ENCODE measurements at regions not wholly inside any gene's neighbourhood (a gene's known extent, or its start where the extent isn't known, plus 50 kb on each side); places are given as distances from the start of the nearest gene placed in this dataset.

DNA sequence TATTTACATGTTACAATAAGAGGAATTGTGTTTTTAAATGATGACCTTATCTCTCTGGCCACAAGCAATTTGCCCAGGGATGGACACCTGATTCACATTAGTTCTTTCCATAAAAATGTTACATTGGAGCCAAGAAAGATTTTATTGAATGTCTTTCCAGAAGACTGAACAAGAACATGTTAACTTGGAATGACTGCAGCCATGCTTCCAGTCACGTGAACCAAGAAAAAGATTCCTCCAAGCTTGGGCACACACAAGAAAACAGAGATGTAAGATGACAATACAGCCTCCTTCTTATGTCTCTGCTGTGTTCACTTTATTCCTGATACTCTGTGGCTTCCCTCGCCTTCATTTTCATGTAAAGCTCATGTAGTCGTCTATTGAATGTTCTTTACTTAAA, 737.6 kb downstream of the TRIML1 start:
- no peak for TF ChIP-seq POLR2AphosphoS5 (IDR thresholded peaks at IDR 0.05)
- TF ChIP-seq CTCF (IDR thresholded peaks at IDR 0.05) = no peak
- no peak for TF ChIP-seq POLR2A (IDR thresholded peaks at IDR 0.05)
- TF ChIP-seq EP300 (IDR thresholded peaks at IDR 0.05) = no peak
